Activated CD8-positive, alpha-beta T cell treated with anti-CD3 and anti-CD28 coated beads, Interleukin-2, amount 10 ng/mL, durations not matched to agents 7 days and 5 days (primary cell): ENCODE measurements at regions not wholly inside any gene's neighbourhood (a gene's known extent, or its start where the extent isn't known, plus 50 kb on each side); places are given as distances from the start of the nearest gene placed in this dataset.

ENCODE experiments used
- ATAC-seq: fragments of 150-1000 bp; cut with Tn5 transposase; one replicate; pipeline ENCODE4 v1.10.0; 2021; ENCODE audit warnings: moderate library complexity
- CTCF ChIA-PET: fragments of 350-600 bp; sonication (Branson Sonifier 250); formaldehyde crosslinking; loops from one replicate; lab custom pipeline; 2021; ENCODE audit warnings: antibody characterized with exemption; lab: Charles Lee
- POLR2A ChIA-PET: fragments of 350-600 bp; sonication (Branson Sonifier 250); formaldehyde crosslinking; loops from one replicate; lab custom pipeline; 2021; ENCODE audit warnings: antibody characterized with exemption; lab: Charles Lee
- DNase-seq: peaks from one replicate; pipeline ENCODE4 v3.0.0-alpha.2; 2020
- H3K27ac Mint-ChIP-seq: one replicate; pipeline ENCODE4 v1.8.0; 2021; ENCODE audit warnings: mild to moderate bottlenecking, mixed read lengths
- H3K27me3 Mint-ChIP-seq: one replicate; pipeline ENCODE4 v1.8.0; 2021; ENCODE audit warnings: low read depth, mixed read lengths
- H3K36me3 Mint-ChIP-seq: one replicate; pipeline ENCODE4 v1.8.0; 2021; ENCODE audit warnings: low read depth, mixed read lengths
- H3K4me1 Mint-ChIP-seq: one replicate; pipeline ENCODE4 v1.8.0; 2021; ENCODE audit warnings: low read depth, mixed read lengths
- H3K4me3 Mint-ChIP-seq: one replicate; pipeline ENCODE4 v1.8.0; 2021; ENCODE audit warnings: mild to moderate bottlenecking, mixed read lengths
- H3K9me3 Mint-ChIP-seq: one replicate; pipeline ENCODE4 v1.8.0; 2022; ENCODE audit warnings: mixed read lengths; ENCODE audit not compliant: insufficient read depth

- Mint-ChIP-seq H3K27me3 (no peaks in the 10 kb centered on the region), H3K4me1 (no peaks in the 10 kb centered on the region), H3K4me3 (no peak overlapping the region), H3K9me3 (peaks cover 8% of the 10 kb centered on the region), H3K27ac (no peak overlapping the region), H3K36me3 (no peaks in the 10 kb centered on the region)
- ChIA-PET CTCF (no interaction called here), POLR2A (no interaction called here)
- DNase-seq (no peak), ATAC-seq (no peak)
These were observed 185.0 kb downstream of the SEMA6A start for GRCh38 chr5:116389601-116390000.

GRCh38 chr5:116388564-116389258 lies 185.9 kb downstream of the SEMA6A start:
- no peaks in the 10 kb centered on the region for H3K36me3 Mint-ChIP-seq
- no peaks in the 10 kb centered on the region for H3K27me3 Mint-ChIP-seq
- H3K9me3 Mint-ChIP-seq: peaks cover 8% of the 10 kb centered on the region
- POLR2A ChIA-PET: no interaction called here
- ATAC-seq: no peak
- no peaks in the 10 kb centered on the region for H3K4me1 Mint-ChIP-seq
- H3K27ac Mint-ChIP-seq: no peak overlapping the region
- no peak overlapping the region for H3K4me3 Mint-ChIP-seq
- no peak for DNase-seq
- CTCF ChIA-PET: no interaction called here

- H3K4me3 Mint-ChIP-seq: no peak overlapping the region
- ChIA-PET CTCF (no interaction called here), POLR2A (no interaction called here)
- no peak overlapping the region for H3K27ac Mint-ChIP-seq
- no peaks in the 10 kb centered on the region for H3K36me3 Mint-ChIP-seq
- ATAC-seq: no peak
- H3K27me3 Mint-ChIP-seq: no peaks in the 10 kb centered on the region
- DNase-seq: no peak
- peaks cover 8% of the 10 kb centered on the region for H3K9me3 Mint-ChIP-seq
- no peaks in the 10 kb centered on the region for H3K4me1 Mint-ChIP-seq
These were observed 186.9 kb downstream of the SEMA6A start for GRCh38 chr5:116387738-116388137.

- ATAC-seq: no peak
- ChIA-PET CTCF (no interaction called here), POLR2A (no interaction called here)
- Mint-ChIP-seq H3K4me1 (no peaks in the 10 kb centered on the region), H3K27me3 (no peaks in the 10 kb centered on the region), H3K4me3 (no peak overlapping the region), H3K9me3 (peaks cover 8% of the 10 kb centered on the region), H3K27ac (no peak overlapping the region), H3K36me3 (no peaks in the 10 kb centered on the region)
- DNase-seq: no peak
These were observed 188.0 kb downstream of the SEMA6A start for GRCh38 chr5:116386633-116387032.

GRCh38 chr5:116382874-116383266 lies 191.8 kb downstream of the SEMA6A start:
- ChIA-PET CTCF (no interaction called here), POLR2A (no interaction called here)
- H3K4me3 Mint-ChIP-seq: no peak overlapping the region
- no peak overlapping the region for H3K27ac Mint-ChIP-seq
- ATAC-seq (no peak), DNase-seq (no peak)
- no peaks in the 10 kb centered on the region for H3K27me3 Mint-ChIP-seq
- no peaks in the 10 kb centered on the region for H3K4me1 Mint-ChIP-seq
- H3K9me3 Mint-ChIP-seq: peaks cover 4% of the 10 kb centered on the region
- H3K36me3 Mint-ChIP-seq: no peaks in the 10 kb centered on the region

GRCh38 chr5:116382032-116382873 lies 192.4 kb downstream of the SEMA6A start:
- no peaks in the 10 kb centered on the region for H3K27me3 Mint-ChIP-seq
- H3K4me3 Mint-ChIP-seq: no peak overlapping the region

GRCh38 chr5:116381201-116381600 lies 193.4 kb downstream of the SEMA6A start:
- H3K36me3 Mint-ChIP-seq: no peaks in the 10 kb centered on the region
- no peaks in the 10 kb centered on the region for H3K4me1 Mint-ChIP-seq
- no peak overlapping the region for H3K4me3 Mint-ChIP-seq
- no peak for DNase-seq
- H3K9me3 Mint-ChIP-seq: no peaks in the 10 kb centered on the region
- ChIA-PET CTCF (no interaction called here), POLR2A (no interaction called here)
- no peak for ATAC-seq
- H3K27me3 Mint-ChIP-seq: no peaks in the 10 kb centered on the region
- no peak overlapping the region for H3K27ac Mint-ChIP-seq

More at GRCh38 chr5:116382032-116382873, 192.4 kb downstream of the SEMA6A start:
- ChIA-PET POLR2A (no interaction called here), CTCF (no interaction called here)
- Mint-ChIP-seq H3K27ac (no peak overlapping the region), H3K36me3 (no peaks in the 10 kb centered on the region), H3K9me3 (no peaks in the 10 kb centered on the region), H3K4me1 (no peaks in the 10 kb centered on the region)
- ATAC-seq (no peak), DNase-seq (no peak)

- no peaks in the 10 kb centered on the region for H3K9me3 Mint-ChIP-seq
- no peak for DNase-seq
- no peak overlapping the region for H3K27ac Mint-ChIP-seq
- no peaks in the 10 kb centered on the region for H3K27me3 Mint-ChIP-seq
- no peak for ATAC-seq
- no peaks in the 10 kb centered on the region for H3K36me3 Mint-ChIP-seq
- ChIA-PET POLR2A (no interaction called here), CTCF (no interaction called here)
- no peak overlapping the region for H3K4me3 Mint-ChIP-seq
- no peaks in the 10 kb centered on the region for H3K4me1 Mint-ChIP-seq
These were observed 194.0 kb downstream of the SEMA6A start for GRCh38 chr5:116380621-116381020.

GRCh38 chr5:116379306-116379705 lies 195.3 kb downstream of the SEMA6A start:
- Mint-ChIP-seq H3K4me1 (no peaks in the 10 kb centered on the region), H3K27me3 (no peaks in the 10 kb centered on the region), H3K36me3 (no peaks in the 10 kb centered on the region), H3K27ac (no peak overlapping the region), H3K4me3 (no peak overlapping the region), H3K9me3 (no peaks in the 10 kb centered on the region)
- ATAC-seq (no peak), DNase-seq (no peak)
- CTCF ChIA-PET: no interaction called here
- POLR2A ChIA-PET: no interaction called here

- ATAC-seq: no peak
These were observed 195.9 kb downstream of the SEMA6A start for GRCh38 chr5:116378777-116379121.

GRCh38 chr5:116378007-116378776 lies 196.4 kb downstream of the SEMA6A start:
- Mint-ChIP-seq H3K27me3 (no peaks in the 10 kb centered on the region), H3K27ac (no peak overlapping the region), H3K4me1 (no peaks in the 10 kb centered on the region), H3K9me3 (no peaks in the 10 kb centered on the region), H3K4me3 (no peak overlapping the region), H3K36me3 (no peaks in the 10 kb centered on the region)
- ChIA-PET POLR2A (no interaction called here), CTCF (no interaction called here)
- DNase-seq (no peak), ATAC-seq (no peak)

More at GRCh38 chr5:116378777-116379121, 195.9 kb downstream of the SEMA6A start:
- Mint-ChIP-seq H3K4me3 (no peak overlapping the region), H3K27me3 (no peaks in the 10 kb centered on the region), H3K27ac (no peak overlapping the region), H3K9me3 (no peaks in the 10 kb centered on the region), H3K36me3 (no peaks in the 10 kb centered on the region), H3K4me1 (no peaks in the 10 kb centered on the region)
- CTCF ChIA-PET: no interaction called here
- POLR2A ChIA-PET: no interaction called here
- DNase-seq: no peak
